Upper lobe of left lung (tissue), 6 donors: ENCODE measurements at regions not wholly inside any gene's neighbourhood (a gene's known extent, or its start where the extent isn't known, plus 50 kb on each side); places are given as distances from the start of the nearest gene placed in this dataset.

ENCODE experiments used
- ATAC-seq, 2 donors: fragments of 200-7000 bp; cut with Tn5 transposase; one replicate each; pipeline ENCODE4 v1.9.1; 2022; ENCODE audit warnings: mild to moderate bottlenecking in 2 of 2, moderate library complexity in 2 of 2; ENCODE audit not compliant: low FRiP score in 2 of 2
- DNase-seq, 2 donors: peaks; one replicate each; pipeline ENCODE4 v3.0.0-alpha.2; 2019 to 2020
- H3K27ac ChIP-seq, 4 donors: fragments of 200-600 bp; sonication (generic); one replicate each; pipeline ENCODE4 v1.5.1; 2016 to 2019
- H3K27me3 ChIP-seq, 4 donors: fragments of 200-600 bp; sonication (generic); one replicate each; pipeline ENCODE4 v1.5.1; 2017 to 2019
- H3K36me3 ChIP-seq, 4 donors: fragments of 200-600 bp; sonication (generic); one replicate each; pipeline ENCODE4 v1.5.1; 2016 to 2019
- H3K4me1 ChIP-seq, 4 donors: fragments of 200-600 bp; sonication (generic); one replicate each; pipeline ENCODE4 v1.5.1; 2018 to 2019
- H3K4me3 ChIP-seq, 4 donors: fragments of 200-600 bp; sonication (generic); one replicate each; pipeline ENCODE4 v1.5.1; 2017 to 2019; ENCODE audit warnings: mild to moderate bottlenecking in 2 of 4, moderate library complexity in 1 of 4
- H3K9me3 ChIP-seq, 4 donors: fragments of 200-600 bp; sonication (generic); one replicate each; pipeline ENCODE4 v1.5.1; 2018 to 2019
- CTCF ChIP-seq, 6 experiments: fragments of 450-650 bp in 4 of 6; fragments of 200-600 bp in 2 of 6; sonication (generic) in 2 of 6; IDR thresholded peaks; one replicate each; pipeline ENCODE4 v1.5.1; 2016 to 2019; ENCODE audit warnings: antibody characterized with exemption in 6 of 6
- EP300 ChIP-seq, 4 donors: sonication (generic); formaldehyde crosslinking; IDR thresholded peaks; one replicate each; pipeline ENCODE4 v1.5.1; 2017; ENCODE audit warnings: antibody characterized with exemption in 4 of 4, control low read depth in 2 of 4
- POLR2A ChIP-seq, 4 donors: fragments of 450-650 bp; IDR thresholded peaks; one replicate each; pipeline ENCODE4 v1.5.1; 2016 to 2017; ENCODE audit warnings: antibody characterized with exemption in 4 of 4, mild to moderate bottlenecking in 2 of 4
- POLR2AphosphoS5 ChIP-seq, 2 donors: sonication (generic); formaldehyde crosslinking; IDR thresholded peaks; one replicate each; pipeline ENCODE4 v1.5.1; 2017; ENCODE audit warnings: antibody characterized with exemption in 2 of 2
- WGBS, 2 donors: methylation state at CpG; one replicate each; pipeline ENCODE4 v1.1.5; 2017 to 2018; 5-methylcytosine and 5-hydroxymethylcytosine counted together
- donor health status: DM: no; HTN: no; CAD: no; lungs with moderate emphysema.
- donor health status: DM: no; HTN: yes; CAD: no; lungs with severe emphysema.

- ATAC-seq (no peak), DNase-seq (no peak)
- no peaks in the 10 kb centered on the region for H3K9me3 ChIP-seq
- no peaks in the 10 kb centered on the region for H3K4me1 ChIP-seq
- H3K4me3 ChIP-seq = no peak overlapping the region
- no peak overlapping the region for H3K27ac ChIP-seq
- TF ChIP-seq POLR2A (IDR thresholded peaks at IDR 0.05) = no peak
- TF ChIP-seq EP300 (IDR thresholded peaks at IDR 0.05) = no peak
- TF ChIP-seq POLR2AphosphoS5 (IDR thresholded peaks at IDR 0.05) = no peak
- no peak for TF ChIP-seq CTCF (IDR thresholded peaks at IDR 0.05)
- no peaks in the 10 kb centered on the region for H3K36me3 ChIP-seq
- H3K27me3 ChIP-seq = no peaks in the 10 kb centered on the region
These were observed 154.2 kb upstream of the ZEB2 start for GRCh38 chr2:144674071-144674470.

DNA sequence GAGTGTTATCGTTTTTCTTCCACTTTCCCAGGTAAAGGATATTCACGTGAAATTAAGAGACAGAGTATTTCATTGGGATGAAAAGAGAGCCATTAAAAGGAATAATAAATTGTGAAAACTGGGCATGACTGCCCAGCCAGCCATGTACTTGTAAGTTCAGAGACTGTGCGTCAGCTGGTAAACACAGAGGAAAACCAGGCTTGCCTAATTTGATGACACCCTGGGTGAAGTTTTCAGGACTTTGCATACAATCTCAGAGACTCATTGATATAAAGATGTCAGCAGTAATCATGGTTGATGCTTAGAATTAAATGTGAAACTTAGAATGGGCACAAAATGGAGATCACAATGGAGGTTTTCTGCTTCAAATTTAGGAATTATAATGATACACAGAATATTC, 153.5 kb upstream of the ZEB2 start:
- ATAC-seq = no peak
- no peaks in the 10 kb centered on the region for H3K4me1 ChIP-seq
- WGBS, 2 donors = 66 to 79% methylated on average over 3 of the region's 3 CpGs

GRCh38 chr2:144671695-144672455, 152.0 kb upstream of the ZEB2 start:
- TF ChIP-seq POLR2AphosphoS5 (IDR thresholded peaks at IDR 0.05) = no peak
- TF ChIP-seq POLR2A (IDR thresholded peaks at IDR 0.05) = peak in 1 of 4 donors; percentile 30
- DNase-seq = no peak
- H3K9me3 ChIP-seq = no peaks in the 10 kb centered on the region
- H3K36me3 ChIP-seq = no peaks in the 10 kb centered on the region
- peak overlapping the region; percentile 7 to 53 (median 33) for H3K27ac ChIP-seq
- no peaks in the 10 kb centered on the region for H3K4me1 ChIP-seq
- no peak overlapping the region for H3K4me3 ChIP-seq
- WGBS, 2 donors = 83 to 84% methylated on average over 4 of the region's 4 CpGs
- no peaks in the 10 kb centered on the region for H3K27me3 ChIP-seq
- ATAC-seq = peak; percentile 22 to 80

More for the DNA sequence above, 153.5 kb upstream of the ZEB2 start:
- Histone ChIP-seq H3K27ac (no peak overlapping the region), H3K4me3 (no peak overlapping the region), H3K27me3 (no peaks in the 10 kb centered on the region), H3K36me3 (no peaks in the 10 kb centered on the region), H3K9me3 (no peaks in the 10 kb centered on the region)
- DNase-seq = no peak
- TF ChIP-seq EP300 (IDR thresholded peaks at IDR 0.05) (no peak), POLR2AphosphoS5 (IDR thresholded peaks at IDR 0.05) (no peak), CTCF (IDR thresholded peaks at IDR 0.05) (no peak), POLR2A (IDR thresholded peaks at IDR 0.05) (no peak)

GRCh38 chr2:144670738-144671137, 150.8 kb upstream of the ZEB2 start:
- H3K4me3 ChIP-seq = no peak overlapping the region
- DNase-seq (no peak), ATAC-seq (no peak)
- no peak for TF ChIP-seq EP300 (IDR thresholded peaks at IDR 0.05)
- no peak for TF ChIP-seq CTCF (IDR thresholded peaks at IDR 0.05)
- TF ChIP-seq POLR2AphosphoS5 (IDR thresholded peaks at IDR 0.05) = no peak
- no peak for TF ChIP-seq POLR2A (IDR thresholded peaks at IDR 0.05)
- no peaks in the 10 kb centered on the region for H3K27me3 ChIP-seq
- WGBS, 2 donors = 97 to 100% methylated on average over 1 of the region's 1 CpG
- H3K4me1 ChIP-seq = peaks cover 0 to 3% (median 0%) of the 10 kb centered on the region in 4 donors
- no peak overlapping the region for H3K27ac ChIP-seq
- no peaks in the 10 kb centered on the region for H3K9me3 ChIP-seq
- no peaks in the 10 kb centered on the region for H3K36me3 ChIP-seq

- H3K36me3 ChIP-seq = no peaks in the 10 kb centered on the region
- TF ChIP-seq CTCF (IDR thresholded peaks at IDR 0.05) (no peak), EP300 (IDR thresholded peaks at IDR 0.05) (no peak), POLR2AphosphoS5 (IDR thresholded peaks at IDR 0.05) (no peak), POLR2A (IDR thresholded peaks at IDR 0.05) (no peak)
- 83 to 91% methylated on average over 2 of the region's 2 CpGs for WGBS, 2 donors
- H3K27me3 ChIP-seq = no peaks in the 10 kb centered on the region
- peaks cover 0 to 3% (median 0%) of the 10 kb centered on the region in 4 donors for H3K4me1 ChIP-seq
- H3K27ac ChIP-seq = no peak overlapping the region
- DNase-seq = no peak
- ATAC-seq = no peak
- no peaks in the 10 kb centered on the region for H3K9me3 ChIP-seq
- no peak overlapping the region for H3K4me3 ChIP-seq
These were observed 150.2 kb upstream of the ZEB2 start for GRCh38 chr2:144670080-144670479.
